HG03520 (cell line): ENCODE measurements at regions not wholly inside any gene's neighbourhood (a gene's known extent, or its start where the extent isn't known, plus 50 kb on each side); places are given as distances from the start of the nearest gene placed in this dataset.
"Not testable (repeated sequence)": the region's sequence is repeated elsewhere in the genome, so short reads cannot be mapped to it uniquely, and the experiment has no call there.

ENCODE experiments used
- ATAC-seq: cut with Tn5 transposase; IDR thresholded peaks from one replicate; pipeline ENCODE4 v1.9.1; 2021; ENCODE audit warnings: mild to moderate bottlenecking, moderate library complexity; ENCODE audit not compliant: unreplicated experiment

GRCh38 chr5:92380069-92380770 is 997.1 kb upstream of the ARRDC3 start:
- no peak for ATAC-seq

GRCh38 chr5:92378966-92379611 is 996.0 kb upstream of the ARRDC3 start:
- no peak for ATAC-seq

DNA sequence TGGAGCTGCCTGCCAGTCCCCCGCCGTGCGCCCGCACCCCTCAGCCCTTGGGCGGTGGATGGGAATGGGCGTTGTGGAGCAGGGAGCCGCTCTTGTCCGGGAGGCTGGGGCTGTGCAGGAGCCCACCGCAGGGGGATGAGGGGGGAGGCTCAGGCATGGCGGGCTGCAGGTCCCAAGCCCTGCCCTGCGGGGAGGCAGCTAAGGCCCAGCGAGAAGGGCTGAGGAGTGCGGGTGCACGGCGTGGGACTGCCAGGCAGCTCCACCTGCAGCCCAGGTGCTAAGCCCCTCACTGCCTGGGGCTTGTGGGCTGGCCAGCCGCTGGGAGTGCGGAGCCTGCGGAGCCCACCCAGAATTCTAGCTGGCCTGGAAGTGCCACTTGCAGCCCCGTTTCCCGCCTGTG is 991.7 kb upstream of the ARRDC3 start:
- ATAC-seq: no peak

DNA sequence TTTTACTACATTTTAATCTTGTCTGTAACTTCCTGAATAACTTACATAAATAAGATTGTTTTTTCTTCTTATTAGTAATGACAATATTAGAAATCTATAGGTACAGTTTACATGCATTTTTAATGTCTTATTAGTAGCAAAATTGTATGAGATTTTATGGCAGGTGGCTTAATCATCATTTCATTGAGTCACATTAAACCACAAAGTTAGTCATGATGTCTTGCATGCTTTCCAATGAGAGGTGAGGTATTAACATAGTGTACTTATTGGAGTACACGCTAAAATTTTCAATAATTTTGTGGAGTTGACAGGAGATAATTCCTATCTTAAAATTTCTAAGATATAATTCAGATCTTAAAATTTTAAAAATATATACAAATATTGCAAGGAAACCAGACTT is 989.6 kb upstream of the ARRDC3 start:
- ATAC-seq: no peak

DNA sequence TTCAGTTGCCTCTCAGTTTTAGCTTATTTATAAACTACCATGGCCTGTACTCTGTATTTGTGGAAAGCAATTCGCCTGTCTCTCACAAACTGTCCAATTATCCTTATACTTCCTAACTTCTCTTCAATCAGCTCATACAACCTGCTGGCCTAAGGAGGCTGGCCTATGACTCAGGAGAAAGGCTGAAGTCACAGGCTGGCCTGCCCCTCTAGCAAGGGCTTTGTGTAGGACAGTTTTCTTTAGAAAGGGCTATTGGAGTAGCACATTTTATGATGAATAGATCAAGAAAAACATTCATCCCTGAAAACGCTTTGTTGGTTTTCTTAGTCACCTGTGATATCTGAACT is 988.7 kb upstream of the ARRDC3 start:
- ATAC-seq: no peak

GRCh38 chr5:92371171-92371888 is 988.2 kb upstream of the ARRDC3 start:
- no peak for ATAC-seq

GRCh38 chr5:92370032-92370431 is 986.9 kb upstream of the ARRDC3 start:
- no peak for ATAC-seq

DNA sequence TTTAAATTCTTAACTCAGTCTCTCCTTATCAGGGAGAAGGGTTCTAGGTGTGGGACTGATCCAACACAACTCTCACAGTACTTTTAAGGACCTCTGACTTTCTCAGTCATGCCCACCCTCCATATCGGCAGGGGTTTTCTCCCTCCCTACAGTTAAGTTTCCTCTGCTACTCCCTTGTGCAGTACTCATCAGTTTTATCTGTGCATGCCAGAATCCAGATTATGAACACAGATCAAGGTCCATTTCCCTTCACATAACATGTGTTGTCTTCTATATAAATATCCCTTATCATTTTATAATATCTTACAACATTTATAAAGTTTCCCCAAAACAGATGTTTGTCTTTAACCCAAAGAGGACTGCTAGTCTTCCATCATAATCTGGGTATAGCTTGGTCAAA is 986.5 kb upstream of the ARRDC3 start:
- ATAC-seq: no peak

DNA sequence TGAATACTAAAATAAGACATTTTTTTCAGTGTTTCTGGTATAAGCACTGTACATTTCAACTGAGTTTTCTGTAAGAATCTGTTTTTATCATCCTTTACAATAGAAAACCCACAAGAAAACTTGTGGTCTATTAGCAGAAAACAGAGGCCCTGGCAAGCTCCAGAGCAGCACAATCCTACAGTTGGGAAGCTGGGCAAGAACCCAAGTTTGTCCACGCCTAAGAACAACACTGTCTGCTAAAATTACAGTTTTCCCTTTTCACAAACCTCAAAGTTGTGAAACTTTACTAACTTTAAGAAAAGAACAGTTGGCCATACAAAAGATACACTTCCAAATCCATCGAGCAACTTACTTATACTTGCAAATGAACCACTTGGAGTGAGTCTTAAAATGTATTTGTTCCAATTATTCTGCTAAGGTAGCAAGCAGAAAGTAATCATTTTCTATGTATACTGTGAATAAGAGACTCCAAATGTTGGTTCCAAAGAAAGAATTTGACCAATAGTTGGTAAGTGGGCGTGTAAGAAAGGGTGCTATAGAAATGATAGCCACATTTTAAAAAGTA is 982.0 kb upstream of the ARRDC3 start:
- no peak for ATAC-seq

DNA sequence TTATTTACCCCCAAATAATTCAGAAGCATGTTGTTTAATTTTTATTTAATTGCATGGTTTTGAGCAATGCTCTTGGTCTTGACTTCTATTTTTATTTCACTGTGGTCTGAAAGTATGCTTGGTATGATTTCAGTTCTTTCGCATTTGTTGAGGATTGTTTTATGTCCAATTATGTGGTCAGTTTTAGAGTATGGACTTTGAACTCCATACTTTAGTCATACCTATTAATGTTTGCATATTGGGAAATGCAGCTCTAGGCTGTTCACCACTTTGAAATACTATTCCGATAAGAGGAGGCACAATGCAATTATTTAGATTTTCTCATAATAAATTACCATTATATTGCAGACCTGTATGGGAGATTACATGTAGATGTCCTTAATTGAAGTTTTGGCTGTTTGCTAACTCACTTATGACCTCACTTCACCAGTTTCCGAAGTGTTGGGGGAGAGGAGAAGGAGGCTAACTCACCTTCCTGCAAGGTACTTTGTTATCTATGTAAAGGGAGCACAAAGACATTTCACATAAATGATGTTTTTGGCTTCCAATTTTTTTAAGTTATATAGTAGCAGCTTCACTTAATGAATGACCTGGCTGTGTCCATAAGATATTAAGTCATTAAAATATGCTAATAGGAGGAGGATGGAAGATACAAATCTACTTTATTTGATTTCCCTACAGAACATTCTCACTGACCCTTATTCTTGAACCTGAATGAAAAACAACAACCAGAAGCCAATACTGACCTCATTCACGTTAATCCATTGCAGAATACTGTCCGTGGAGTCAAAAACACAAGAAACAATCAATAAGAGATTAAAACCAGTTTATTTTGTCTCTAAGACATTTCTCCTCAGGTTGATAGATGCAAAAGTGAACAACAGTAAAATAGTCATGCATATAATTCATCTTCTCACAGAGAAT is 970.3 kb upstream of the ARRDC3 start:
- ATAC-seq: no peak

DNA sequence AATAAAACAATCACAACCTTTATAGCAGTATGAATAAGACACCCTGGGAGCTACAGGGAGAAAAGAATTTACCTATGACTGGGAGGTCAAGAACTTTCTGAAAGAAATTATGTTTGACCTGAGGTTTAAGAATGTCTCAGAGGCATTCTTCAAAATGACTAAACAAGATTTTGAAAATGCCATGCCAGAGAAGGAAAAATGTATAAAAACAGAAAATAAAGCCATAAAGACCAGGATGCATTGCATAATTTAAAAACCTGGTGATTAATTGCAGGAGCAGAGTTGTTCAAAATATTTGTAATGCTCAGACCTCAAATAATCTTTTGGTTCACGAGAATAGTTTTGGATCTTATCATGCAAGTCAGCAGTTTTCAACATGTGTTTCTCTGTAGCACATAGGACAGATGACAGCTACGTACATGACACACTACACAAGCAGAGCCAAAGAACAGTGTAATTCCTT is 954.7 kb upstream of the ARRDC3 start:
- ATAC-seq: no peak

DNA sequence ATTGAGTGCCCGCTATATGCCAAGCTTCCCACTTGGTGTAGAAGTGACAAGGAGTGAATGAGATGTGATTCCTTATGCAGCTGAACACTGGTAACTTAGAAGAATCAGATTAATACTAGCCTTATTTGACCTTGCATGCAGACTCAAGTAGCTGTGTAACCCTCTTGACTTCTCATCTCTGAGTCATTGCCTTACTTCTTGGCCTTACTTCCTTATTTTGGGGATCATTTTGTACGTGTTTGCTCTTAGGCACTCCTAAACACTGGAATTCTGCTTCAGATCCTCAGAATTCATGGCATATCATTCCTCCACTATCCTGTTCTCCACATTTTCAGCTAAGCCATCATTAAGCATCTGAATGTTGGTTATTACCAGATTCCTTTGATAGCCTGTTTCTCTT is 948.9 kb upstream of the ARRDC3 start:
- no peak for ATAC-seq

DNA sequence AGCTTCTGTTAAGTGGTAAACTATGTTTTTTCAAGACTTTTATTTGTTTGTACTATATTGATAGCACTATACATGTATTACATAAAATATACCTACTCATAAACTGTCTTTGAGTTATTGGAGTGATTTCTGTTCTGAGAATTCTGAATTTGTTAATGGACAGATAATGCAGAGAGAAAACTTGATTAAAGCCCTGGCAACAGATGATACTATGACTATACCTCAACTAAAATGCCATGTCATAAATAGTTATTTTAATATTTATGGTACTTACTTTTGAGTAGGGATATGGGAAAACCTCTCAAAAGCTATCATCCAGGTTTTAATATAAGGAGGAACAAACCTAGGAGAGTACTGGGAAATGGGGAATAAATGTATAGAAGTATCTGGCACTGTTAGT is 947.2 kb upstream of the ARRDC3 start:
- ATAC-seq: no peak

GRCh38 chr5:92329759-92330158 is 946.6 kb upstream of the ARRDC3 start:
- no peak for ATAC-seq

- ATAC-seq: no peak
Measured at GRCh38 chr5:92328584-92329259, 945.6 kb upstream of the ARRDC3 start.

DNA sequence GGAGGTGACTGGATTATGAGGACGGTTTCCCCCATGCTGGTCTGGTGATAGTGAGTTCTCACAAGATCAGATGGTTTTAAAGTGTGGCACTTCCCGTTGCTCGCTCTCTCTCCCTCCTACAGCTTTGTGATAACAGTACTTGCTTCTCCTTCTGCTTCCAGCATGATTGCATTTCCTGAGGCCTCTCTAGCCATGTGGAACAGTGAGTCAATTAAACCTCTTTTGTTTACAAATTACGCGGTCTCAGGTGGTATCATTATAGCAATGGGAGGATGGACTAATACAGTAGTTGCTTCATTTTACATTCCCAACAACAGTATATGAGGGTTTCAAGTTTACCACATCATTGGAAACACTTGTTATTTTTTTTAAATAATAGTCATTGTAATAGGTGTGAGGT is 937.3 kb upstream of the ARRDC3 start:
- ATAC-seq: no peak

- ATAC-seq: no peak
Measured at GRCh38 chr5:92313385-92313784, 930.3 kb upstream of the ARRDC3 start.

GRCh38 chr5:92309336-92309991 is 926.3 kb upstream of the ARRDC3 start:
- no peak for ATAC-seq

DNA sequence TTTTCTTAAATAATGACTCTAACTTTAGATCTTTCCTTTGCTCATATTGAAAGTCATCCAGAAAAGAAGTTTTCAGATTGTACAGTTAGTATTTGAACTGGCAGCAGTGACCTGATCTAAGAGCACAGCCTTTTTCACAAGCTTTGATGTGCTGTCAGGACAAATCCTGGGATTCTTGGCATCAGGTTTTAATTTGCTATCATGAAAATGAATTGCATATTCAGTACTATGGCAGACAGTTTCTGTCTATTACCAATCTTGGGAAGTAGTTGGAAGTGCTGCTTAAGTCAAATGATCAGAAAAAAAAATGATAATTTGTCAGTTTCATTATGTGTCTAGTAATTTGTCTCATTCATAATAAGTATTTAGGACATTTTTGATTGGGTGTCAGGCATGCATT is 925.6 kb upstream of the ARRDC3 start:
- no peak for ATAC-seq

- ATAC-seq: not testable (repeated sequence)
Measured at GRCh38 chr5:92302356-92302755, 919.2 kb upstream of the ARRDC3 start.
